Muscle layer of colon (tissue), 2 donors: ENCODE measurements at regions not wholly inside any gene's neighbourhood (a gene's known extent, or its start where the extent isn't known, plus 50 kb on each side); places are given as distances from the start of the nearest gene placed in this dataset.

ENCODE experiments used
- H3K27ac ChIP-seq: one replicate; pipeline ENCODE4 v1.7.0; 2013; ENCODE audit warnings: low read depth, mild to moderate bottlenecking, low read length, moderate library complexity
- H3K27me3 ChIP-seq, 2 donors: one replicate each; pipeline ENCODE4 v1.7.0; 2013; ENCODE audit warnings: low read length in 2 of 2, mild to moderate bottlenecking in 2 of 2; ENCODE audit not compliant: insufficient read depth in 2 of 2, control insufficient read depth in 1 of 2
- H3K36me3 ChIP-seq: one replicate; pipeline ENCODE4 v1.7.0; 2013; ENCODE audit warnings: mild to moderate bottlenecking, low read length; ENCODE audit not compliant: insufficient read depth
- H3K4me1 ChIP-seq: one replicate; pipeline ENCODE4 v1.7.0; 2013; ENCODE audit warnings: mild to moderate bottlenecking, low read length; ENCODE audit not compliant: insufficient read depth
- H3K4me3 ChIP-seq, 2 donors: one replicate each; pipeline ENCODE4 v1.7.0; 2013; ENCODE audit warnings: low read length in 2 of 2, low read depth in 1 of 2, mild to moderate bottlenecking in 1 of 2, moderate library complexity in 1 of 2
- H3K9ac ChIP-seq: one replicate; pipeline ENCODE4 v1.7.0; 2013; ENCODE audit warnings: low read length
- H3K9me3 ChIP-seq: one replicate; pipeline ENCODE4 v1.7.0; 2013; ENCODE audit warnings: mild to moderate bottlenecking, low read length
- donor health status: abdominal sarcoma.
- donor health status: Adenocarcinoma of cecum.

GRCh38 chr12:124693111-124693723 is 125.8 kb upstream of the NCOR2 start:
- Histone ChIP-seq H3K27ac (no peak overlapping the region), H3K4me1 (peaks cover 6% of the 10 kb centered on the region), H3K9me3 (peaks cover 9% of the 10 kb centered on the region), H3K4me3 (no peak overlapping the region), H3K27me3 (no peaks in the 10 kb centered on the region), H3K9ac (no peak overlapping the region), H3K36me3 (no peaks in the 10 kb centered on the region)

- no peak overlapping the region for H3K9ac ChIP-seq
- no peaks in the 10 kb centered on the region for H3K27me3 ChIP-seq
- no peak overlapping the region for H3K27ac ChIP-seq
- H3K9me3 ChIP-seq, result peaks cover 9% of the 10 kb centered on the region
- H3K4me1 ChIP-seq, result peaks cover 13% of the 10 kb centered on the region
- no peak overlapping the region for H3K4me3 ChIP-seq
- H3K36me3 ChIP-seq, result no peaks in the 10 kb centered on the region
Observed at GRCh38 chr12:124692443-124692842, 125.0 kb upstream of the NCOR2 start.

GRCh38 chr12:124691429-124691828 is 124.0 kb upstream of the NCOR2 start:
- Histone ChIP-seq H3K27me3 (no peaks in the 10 kb centered on the region), H3K9me3 (peaks cover 9% of the 10 kb centered on the region), H3K4me3 (no peak overlapping the region), H3K36me3 (no peaks in the 10 kb centered on the region), H3K4me1 (peaks cover 18% of the 10 kb centered on the region), H3K27ac (no peak overlapping the region), H3K9ac (no peak overlapping the region)

GRCh38 chr12:124689631-124690030 is 122.2 kb upstream of the NCOR2 start:
- H3K4me3 ChIP-seq, result no peak overlapping the region
- peaks cover 36% of the 10 kb centered on the region for H3K4me1 ChIP-seq
- no peak overlapping the region for H3K27ac ChIP-seq
- H3K9ac ChIP-seq, result no peak overlapping the region
- H3K9me3 ChIP-seq, result peaks cover 9% of the 10 kb centered on the region
- H3K27me3 ChIP-seq, result no peaks in the 10 kb centered on the region
- H3K36me3 ChIP-seq, result no peaks in the 10 kb centered on the region

GRCh38 chr12:124688356-124688992 is 121.1 kb upstream of the NCOR2 start:
- H3K9ac ChIP-seq, result no peak overlapping the region
- peaks cover 43% of the 10 kb centered on the region for H3K4me1 ChIP-seq
- peaks cover 9% of the 10 kb centered on the region for H3K9me3 ChIP-seq
- H3K4me3 ChIP-seq, result no peak overlapping the region
- no peaks in the 10 kb centered on the region for H3K36me3 ChIP-seq
- H3K27me3 ChIP-seq, result no peaks in the 10 kb centered on the region
- peak overlapping the region; percentile 63 for H3K27ac ChIP-seq

- Histone ChIP-seq H3K27me3 (no peaks in the 10 kb centered on the region), H3K9me3 (peaks cover 9% of the 10 kb centered on the region), H3K4me3 (no peak overlapping the region), H3K36me3 (no peaks in the 10 kb centered on the region), H3K27ac (peak overlapping the region; percentile 63), H3K4me1 (peaks cover 49% of the 10 kb centered on the region), H3K9ac (no peak overlapping the region)
Observed at GRCh38 chr12:124687917-124688316, 120.5 kb upstream of the NCOR2 start.

- Histone ChIP-seq H3K27me3 (no peaks in the 10 kb centered on the region), H3K9me3 (peaks cover 5% of the 10 kb centered on the region), H3K4me3 (no peak overlapping the region), H3K9ac (no peak overlapping the region), H3K4me1 (peaks cover 53% of the 10 kb centered on the region), H3K27ac (peak overlapping the region; percentile 63), H3K36me3 (no peaks in the 10 kb centered on the region)
Observed at GRCh38 chr12:124687174-124687902, 119.9 kb upstream of the NCOR2 start.

GRCh38 chr12:124686370-124687173 is 119.2 kb upstream of the NCOR2 start:
- Histone ChIP-seq H3K9me3 (no peaks in the 10 kb centered on the region), H3K4me3 (no peak overlapping the region), H3K27me3 (no peaks in the 10 kb centered on the region), H3K27ac (peak overlapping the region; percentile 70), H3K36me3 (no peaks in the 10 kb centered on the region), H3K4me1 (peaks cover 61% of the 10 kb centered on the region), H3K9ac (no peak overlapping the region)

GRCh38 chr12:124685689-124686369 is 118.4 kb upstream of the NCOR2 start:
- Histone ChIP-seq H3K4me3 (peak overlapping the region in 1 of 2 donors; percentile 68), H3K36me3 (no peaks in the 10 kb centered on the region), H3K4me1 (peaks cover 63% of the 10 kb centered on the region), H3K27me3 (no peaks in the 10 kb centered on the region), H3K9me3 (no peaks in the 10 kb centered on the region), H3K27ac (peak overlapping the region; percentile 70), H3K9ac (peak overlapping the region; percentile 68)

GRCh38 chr12:124684971-124685688 is 117.7 kb upstream of the NCOR2 start:
- H3K27ac ChIP-seq, result peak overlapping the region; percentile 70
- no peaks in the 10 kb centered on the region for H3K36me3 ChIP-seq
- no peaks in the 10 kb centered on the region for H3K27me3 ChIP-seq
- H3K9me3 ChIP-seq, result no peaks in the 10 kb centered on the region
- H3K4me1 ChIP-seq, result peaks cover 64% of the 10 kb centered on the region
- H3K9ac ChIP-seq, result peak overlapping the region; percentile 68
- H3K4me3 ChIP-seq, result peak overlapping the region; percentile 5 to 68
